GM12878 (cell line): ENCODE measurements at regions not wholly inside any gene's neighbourhood (a gene's known extent, or its start where the extent isn't known, plus 50 kb on each side); places are given as distances from the start of the nearest gene placed in this dataset.

Experiments
- ATAC-seq: fragments of 200-7000 bp; cut with Tn5 transposase; 3 replicates; pipeline ENCODE4 v1.9.1; 2020; ENCODE audit warnings: mild to moderate bottlenecking, moderate library complexity
- BruUV-seq: library from RNA; stranded (reverse); fragments of 400-500 nt; replicated peaks from 2 replicates; lab custom pipeline; 2021; lab: Mats Ljungman, UMichigan
- CTCF ChIA-PET: fragments of 300-600 bp; sonication (Branson Sonifier 250); formaldehyde crosslinking; extraction: SDS; loops from one replicate; lab custom pipeline; 2021; ENCODE audit warnings: inconsistent platforms; lab: Yijun Ruan, JAX
- POLR2A ChIA-PET: fragments of 350-600 bp; formaldehyde crosslinking; extraction: SDS; loops from one replicate; lab custom pipeline; 2021; ENCODE audit warnings: inconsistent platforms; lab: Charles Lee
- RAD21 ChIA-PET: fragments of 300-600 bp; sonication (Branson Sonifier 250); formaldehyde crosslinking; loops from one replicate; lab custom pipeline; 2023; ENCODE audit warnings: antibody characterized with exemption; ENCODE audit not compliant: unreplicated experiment; lab: Charles Lee
- SMC1A ChIA-PET: fragments of 300-600 bp; sonication (Branson Sonifier 250); formaldehyde crosslinking; loops from one replicate; lab custom pipeline; 2023; ENCODE audit not compliant: unreplicated experiment, uncharacterized antibody; lab: Charles Lee
- DNase-seq: peaks from one replicate; pipeline ENCODE4 v3.0.0-alpha.2; 2011; ENCODE audit warnings: low read depth, low spot score
- FAIRE-seq: peaks from 3 replicates; lab custom pipeline; 2011; peaks lifted over from hg19 to GRCh38; lab: Jason Lieb, UNC
- H2AFZ ChIP-seq: 2 replicates; pipeline ENCODE4 v1.6.0; 2011; ENCODE audit warnings: low read depth, low read length, control low read depth; ENCODE audit not compliant: control insufficient read depth
- H3K27ac ChIP-seq: 2 replicates; pipeline ENCODE4 v1.5.1; 2011; ENCODE audit warnings: control low read depth; ENCODE audit not compliant: control insufficient read depth, insufficient read depth
- H3K27me3 ChIP-seq, 2 experiments: replicated peaks in 1 of 2; 2 replicates each; pipeline versions ENCODE4 v1.6.0 to v1.6.1; 2011; ENCODE audit warnings: low read length in 1 of 2; ENCODE audit not compliant: control insufficient read depth in 2 of 2, insufficient read depth in 2 of 2
- H3K36me3 ChIP-seq, 2 experiments: 2 replicates each; pipeline ENCODE4 v1.5.1; 2011; ENCODE audit warnings: low read length in 1 of 2; ENCODE audit not compliant: control insufficient read depth in 2 of 2, insufficient read depth in 2 of 2
- H3K4me1 ChIP-seq: 2 replicates; pipeline ENCODE4 v1.6.1; 2011; ENCODE audit warnings: mild to moderate bottlenecking, low read length, moderate library complexity, mixed read lengths; ENCODE audit not compliant: control insufficient read depth, insufficient read depth
- H3K4me2 ChIP-seq: 2 replicates; pipeline ENCODE4 v1.6.0; 2011; ENCODE audit warnings: control low read depth; ENCODE audit not compliant: control insufficient read depth, insufficient read depth
- H3K4me3 ChIP-seq: fragments of 200-600 bp; sonication (generic); 2 replicates; pipeline ENCODE4 v1.5.1; 2016
- H3K79me2 ChIP-seq: 2 replicates; pipeline ENCODE4 v1.6.0; 2011; ENCODE audit warnings: low read length; ENCODE audit not compliant: control insufficient read depth, insufficient read depth
- H3K9ac ChIP-seq: 2 replicates; pipeline ENCODE4 v1.8.0; 2011; ENCODE audit warnings: low read length, control low read depth, mixed read lengths; ENCODE audit not compliant: control insufficient read depth, insufficient read depth
- H3K9me3 ChIP-seq: replicated peaks from 3 replicates; pipeline ENCODE4 v1.5.1; 2011; ENCODE audit warnings: mild to moderate bottlenecking, low read length; ENCODE audit not compliant: control insufficient read depth, insufficient read depth
- H4K20me1 ChIP-seq: 2 replicates; pipeline ENCODE4 v1.6.0; 2011; ENCODE audit not compliant: control insufficient read depth, insufficient read depth
- CBX3 ChIP-seq: fragments of 200-600 bp; sonication (generic); IDR thresholded peaks from 2 replicates; pipeline ENCODE4 v1.6.1; 2016; ENCODE audit warnings: low read depth, borderline replicate concordance
- ESRRA ChIP-seq: IDR thresholded peaks from 2 replicates; pipeline ENCODE4 v1.6.1; 2012; ENCODE audit warnings: mild to moderate bottlenecking, low read length, improper control_type of control experiment
- FOS ChIP-seq: IDR thresholded peaks from 3 replicates; pipeline ENCODE4 v1.6.1; 2011; ENCODE audit warnings: borderline replicate concordance; ENCODE audit not compliant: insufficient read length; ENCODE audit errors: extremely low read depth
- HDAC2 ChIP-seq: fragments of 200-600 bp; sonication (generic); IDR thresholded peaks from 2 replicates; pipeline ENCODE4 v1.6.1; 2017
- HDAC6 ChIP-seq: fragments of 200-600 bp; sonication (generic); IDR thresholded peaks from one replicate; pipeline ENCODE4 v1.8.0; 2017; ENCODE audit warnings: antibody characterized with exemption; ENCODE audit not compliant: unreplicated experiment
- MYC ChIP-seq: IDR thresholded peaks from 2 replicates; pipeline ENCODE4 v1.6.1; 2011; ENCODE audit warnings: mild to moderate bottlenecking, low read length, moderate library complexity, inconsistent platforms; ENCODE audit not compliant: insufficient read depth, insufficient replicate concordance, insufficient read length, severe bottlenecking
- NRF1 ChIP-seq: conservative IDR thresholded peaks from 2 replicates; pipeline ENCODE4 v1.6.1; 2011; ENCODE audit warnings: mild to moderate bottlenecking, low read depth, low read length, improper control_type of control experiment
- SIX5 ChIP-seq: IDR thresholded peaks from 2 replicates; pipeline ENCODE4 v1.6.1; 2011; ENCODE audit warnings: mild to moderate bottlenecking, low read depth, low read length, moderate library complexity; ENCODE audit not compliant: severe bottlenecking
- TAF1 ChIP-seq: IDR thresholded peaks from 2 replicates; pipeline ENCODE4 v1.6.1; 2011; ENCODE audit warnings: mild to moderate bottlenecking, low read depth, low read length, borderline replicate concordance
- ZNF24 ChIP-seq: fragments of 450-650 bp; IDR thresholded peaks from 2 replicates; pipeline ENCODE4 v1.6.1; 2017; ENCODE audit warnings: antibody characterized with exemption, mild to moderate bottlenecking
- WGBS: methylation state at CpG from one replicate; pipeline ENCODE4 v1.1.6; 2016; ENCODE audit warnings: low lambda C conversion rate; ENCODE audit not compliant: insufficient replicate concordance, insufficient coverage; ENCODE audit errors: missing lambda C conversion rate; 5-methylcytosine and 5-hydroxymethylcytosine counted together
- in situ Hi-C: fragments of 300-500 bp; cut with MboI; formaldehyde crosslinking; loops from 9 replicates; pipeline ENCODE4 v1.14.3; 2018; ENCODE audit warnings: mixed read lengths
- intact Hi-C: fragments of 100-400 bp; cut with micrococcal nuclease; formaldehyde crosslinking; loops from one replicate; pipeline ENCODE4 v1.14.2; 2022; ENCODE audit not compliant: unreplicated experiment
- TF ChIP-seq, protein P1 (sequence below): IDR thresholded peaks from 2 replicates; pipeline ENCODE4 v1.6.1; 2012; ENCODE audit warnings: low read depth, low read length, improper control_type of control experiment
- TF ChIP-seq, protein P2 (sequence below): IDR thresholded peaks from 2 replicates; pipeline ENCODE4 v1.6.1; 2012; ENCODE audit warnings: mild to moderate bottlenecking, low read depth, low read length

DNA sequence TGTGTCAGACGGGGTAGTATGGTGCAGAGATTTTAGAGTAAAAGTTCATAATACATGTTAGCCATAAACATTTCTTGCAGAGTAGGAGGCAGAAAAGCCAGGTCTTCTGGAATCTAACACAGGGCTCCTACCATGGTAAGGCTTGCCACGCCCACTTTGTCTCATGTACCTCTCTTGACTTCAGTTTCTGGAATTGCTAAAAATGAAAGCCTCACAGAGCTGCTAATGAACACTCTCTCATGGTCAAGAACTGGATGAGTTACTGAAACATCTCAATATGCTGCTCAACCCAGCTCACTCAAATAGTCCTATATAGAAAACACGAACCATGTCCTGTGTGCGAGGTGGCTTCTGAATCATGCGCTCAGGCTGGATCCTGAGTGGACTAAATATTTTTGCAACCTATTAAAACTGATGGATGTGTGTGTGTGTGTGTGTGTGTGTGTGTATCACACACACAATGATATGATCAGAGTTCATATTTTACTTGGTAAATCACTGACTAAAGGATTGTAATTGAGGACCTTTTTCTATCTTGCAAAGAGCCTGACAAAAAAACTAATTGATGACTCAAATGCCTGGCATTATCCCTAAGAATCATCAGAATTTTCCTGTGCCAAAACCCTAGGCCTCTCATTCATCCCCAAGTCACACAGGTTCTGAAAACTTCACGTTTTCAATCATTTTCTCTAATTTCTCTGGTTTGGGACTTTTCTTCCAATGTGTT, 1306.6 kb downstream of the XPNPEP1 start:
- BruUV-seq: no TSS peak
- SMC1A ChIA-PET: no interaction called here
- DNase-seq: no peak
- Histone ChIP-seq H3K36me3 (no peaks in the 10 kb centered on the region), H4K20me1 (no peaks in the 10 kb centered on the region), H3K4me3 (no peak overlapping the region), H3K79me2 (no peaks in the 10 kb centered on the region), H3K9me3 (no peaks in the 10 kb centered on the region), H3K9ac (no peak overlapping the region), H3K4me1 (no peaks in the 10 kb centered on the region), H3K4me2 (no peak overlapping the region), H3K27me3 (no peaks in the 10 kb centered on the region), H3K27ac (no peak overlapping the region), H2AFZ (no peak overlapping the region)
- FAIRE-seq: no peak
- ATAC-seq: no peak
- TF ChIP-seq TAF1: no peak
- no peak for TF ChIP-seq HDAC2
- in situ Hi-C loops: no loop called here
- WGBS: 37% methylated on average over 6 of the region's 6 CpGs
- POLR2A ChIA-PET: no interaction called here
- CTCF ChIA-PET: no interaction called here
- intact Hi-C loops: no loop called here
- RAD21 ChIA-PET: no interaction called here

DNA sequence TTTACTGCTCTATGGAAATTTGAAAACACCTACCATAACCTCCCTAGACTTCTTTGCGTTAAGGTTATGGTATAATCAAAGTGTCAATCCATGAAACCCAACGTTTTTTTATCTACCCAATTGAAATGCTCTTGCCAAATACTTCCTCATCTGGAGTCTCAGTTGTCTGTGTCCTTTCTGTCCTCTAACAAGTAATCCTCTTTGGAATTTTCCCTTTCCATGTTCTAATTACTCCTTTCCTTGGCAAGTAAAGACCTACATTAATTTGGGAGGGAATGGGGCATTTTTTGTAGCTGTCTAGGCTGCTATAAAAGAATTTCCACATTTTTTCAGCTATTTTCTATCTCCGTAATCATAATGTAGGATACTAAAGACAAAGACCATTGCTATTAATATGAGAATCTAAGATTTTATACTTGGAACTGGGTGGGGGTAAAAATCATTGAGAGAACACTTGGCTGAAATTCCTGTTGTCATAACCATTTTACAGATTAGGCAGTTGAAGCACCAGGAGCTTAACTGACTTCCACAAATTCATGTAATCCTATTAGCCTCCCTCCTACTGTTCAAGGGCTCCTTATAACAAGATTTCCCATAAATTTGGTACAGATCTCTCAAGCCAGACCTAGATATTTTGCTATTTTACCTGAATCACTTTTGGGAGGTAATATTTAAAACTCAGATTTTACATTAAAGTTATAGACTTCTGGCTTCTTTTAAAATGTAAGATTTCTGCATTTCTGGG, 1307.6 kb downstream of the XPNPEP1 start:
- Histone ChIP-seq H3K4me2 (no peak overlapping the region), H3K27ac (no peak overlapping the region), H2AFZ (no peak overlapping the region), H3K9me3 (no peaks in the 10 kb centered on the region), H3K27me3 (no peaks in the 10 kb centered on the region), H3K4me1 (no peaks in the 10 kb centered on the region), H4K20me1 (no peaks in the 10 kb centered on the region), H3K36me3 (no peaks in the 10 kb centered on the region), H3K9ac (no peak overlapping the region), H3K4me3 (no peak overlapping the region), H3K79me2 (no peaks in the 10 kb centered on the region)
- POLR2A ChIA-PET: no interaction called here
- no TSS peak for BruUV-seq
- CTCF ChIA-PET: interaction anchor here (0.8 kb wide), 1 partner anchor 80 kb away, joined by 3 read pairs; no protein-coding TSS in a partner anchor
- DNase-seq (no peak), FAIRE-seq (no peak), ATAC-seq (no peak)
- 18% methylated on average over 3 of the region's 3 CpGs for WGBS
- SMC1A ChIA-PET: no interaction called here
- in situ Hi-C loops: no loop called here
- intact Hi-C loops: no loop called here
- RAD21 ChIA-PET: no interaction called here
- TF ChIP-seq HDAC6 (no peak), ZNF24 (no peak), SIX5 (no peak), ESRRA (no peak), CBX3 (no peak), NRF1 (no peak), MYC (no peak), FOS (no peak)
- TF ChIP-seq, protein P1, sequence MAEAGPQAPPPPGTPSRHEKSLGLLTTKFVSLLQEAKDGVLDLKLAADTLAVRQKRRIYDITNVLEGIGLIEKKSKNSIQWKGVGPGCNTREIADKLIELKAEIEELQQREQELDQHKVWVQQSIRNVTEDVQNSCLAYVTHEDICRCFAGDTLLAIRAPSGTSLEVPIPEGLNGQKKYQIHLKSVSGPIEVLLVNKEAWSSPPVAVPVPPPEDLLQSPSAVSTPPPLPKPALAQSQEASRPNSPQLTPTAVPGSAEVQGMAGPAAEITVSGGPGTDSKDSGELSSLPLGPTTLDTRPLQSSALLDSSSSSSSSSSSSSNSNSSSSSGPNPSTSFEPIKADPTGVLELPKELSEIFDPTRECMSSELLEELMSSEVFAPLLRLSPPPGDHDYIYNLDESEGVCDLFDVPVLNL: no peak
- TF ChIP-seq, protein P2, sequence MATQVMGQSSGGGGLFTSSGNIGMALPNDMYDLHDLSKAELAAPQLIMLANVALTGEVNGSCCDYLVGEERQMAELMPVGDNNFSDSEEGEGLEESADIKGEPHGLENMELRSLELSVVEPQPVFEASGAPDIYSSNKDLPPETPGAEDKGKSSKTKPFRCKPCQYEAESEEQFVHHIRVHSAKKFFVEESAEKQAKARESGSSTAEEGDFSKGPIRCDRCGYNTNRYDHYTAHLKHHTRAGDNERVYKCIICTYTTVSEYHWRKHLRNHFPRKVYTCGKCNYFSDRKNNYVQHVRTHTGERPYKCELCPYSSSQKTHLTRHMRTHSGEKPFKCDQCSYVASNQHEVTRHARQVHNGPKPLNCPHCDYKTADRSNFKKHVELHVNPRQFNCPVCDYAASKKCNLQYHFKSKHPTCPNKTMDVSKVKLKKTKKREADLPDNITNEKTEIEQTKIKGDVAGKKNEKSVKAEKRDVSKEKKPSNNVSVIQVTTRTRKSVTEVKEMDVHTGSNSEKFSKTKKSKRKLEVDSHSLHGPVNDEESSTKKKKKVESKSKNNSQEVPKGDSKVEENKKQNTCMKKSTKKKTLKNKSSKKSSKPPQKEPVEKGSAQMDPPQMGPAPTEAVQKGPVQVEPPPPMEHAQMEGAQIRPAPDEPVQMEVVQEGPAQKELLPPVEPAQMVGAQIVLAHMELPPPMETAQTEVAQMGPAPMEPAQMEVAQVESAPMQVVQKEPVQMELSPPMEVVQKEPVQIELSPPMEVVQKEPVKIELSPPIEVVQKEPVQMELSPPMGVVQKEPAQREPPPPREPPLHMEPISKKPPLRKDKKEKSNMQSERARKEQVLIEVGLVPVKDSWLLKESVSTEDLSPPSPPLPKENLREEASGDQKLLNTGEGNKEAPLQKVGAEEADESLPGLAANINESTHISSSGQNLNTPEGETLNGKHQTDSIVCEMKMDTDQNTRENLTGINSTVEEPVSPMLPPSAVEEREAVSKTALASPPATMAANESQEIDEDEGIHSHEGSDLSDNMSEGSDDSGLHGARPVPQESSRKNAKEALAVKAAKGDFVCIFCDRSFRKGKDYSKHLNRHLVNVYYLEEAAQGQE: no peak
